Liver (tissue), 3 donors: ENCODE measurements at regions not wholly inside any gene's neighbourhood (a gene's known extent, or its start where the extent isn't known, plus 50 kb on each side); places are given as distances from the start of the nearest gene placed in this dataset.

Experiments used
- RAD21 ChIP-seq, 2 donors: IDR thresholded peaks; 2 replicates each; pipeline ENCODE4 v1.6.1; 2016; ENCODE audit warnings: antibody characterized with exemption in 2 of 2, mild to moderate bottlenecking in 2 of 2
- TAF1 ChIP-seq: conservative IDR thresholded peaks from 2 replicates; pipeline ENCODE4 v1.6.1; 2016; ENCODE audit warnings: antibody characterized with exemption, mild to moderate bottlenecking
- YY1 ChIP-seq: IDR thresholded peaks from 2 replicates; pipeline ENCODE4 v1.6.1; 2016; ENCODE audit warnings: antibody characterized with exemption, mild to moderate bottlenecking
- TF ChIP-seq, protein P1 (sequence below): fragments of 150-350 bp; IDR thresholded peaks from 2 replicates; pipeline ENCODE4 v1.5.1; 2017; ENCODE audit warnings: improper control_type of control experiment, low read depth, low read length; ENCODE audit not compliant: missing input control
- TF ChIP-seq, protein P2 (sequence below): IDR thresholded peaks from 2 replicates; pipeline ENCODE4 v1.6.1; 2016; ENCODE audit warnings: antibody characterized with exemption, mild to moderate bottlenecking
- donor health status: healthy.
- donor health status: healthy.

- TF ChIP-seq, protein P1, sequence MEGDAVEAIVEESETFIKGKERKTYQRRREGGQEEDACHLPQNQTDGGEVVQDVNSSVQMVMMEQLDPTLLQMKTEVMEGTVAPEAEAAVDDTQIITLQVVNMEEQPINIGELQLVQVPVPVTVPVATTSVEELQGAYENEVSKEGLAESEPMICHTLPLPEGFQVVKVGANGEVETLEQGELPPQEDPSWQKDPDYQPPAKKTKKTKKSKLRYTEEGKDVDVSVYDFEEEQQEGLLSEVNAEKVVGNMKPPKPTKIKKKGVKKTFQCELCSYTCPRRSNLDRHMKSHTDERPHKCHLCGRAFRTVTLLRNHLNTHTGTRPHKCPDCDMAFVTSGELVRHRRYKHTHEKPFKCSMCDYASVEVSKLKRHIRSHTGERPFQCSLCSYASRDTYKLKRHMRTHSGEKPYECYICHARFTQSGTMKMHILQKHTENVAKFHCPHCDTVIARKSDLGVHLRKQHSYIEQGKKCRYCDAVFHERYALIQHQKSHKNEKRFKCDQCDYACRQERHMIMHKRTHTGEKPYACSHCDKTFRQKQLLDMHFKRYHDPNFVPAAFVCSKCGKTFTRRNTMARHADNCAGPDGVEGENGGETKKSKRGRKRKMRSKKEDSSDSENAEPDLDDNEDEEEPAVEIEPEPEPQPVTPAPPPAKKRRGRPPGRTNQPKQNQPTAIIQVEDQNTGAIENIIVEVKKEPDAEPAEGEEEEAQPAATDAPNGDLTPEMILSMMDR = no peak
- TF ChIP-seq YY1 (no peak), RAD21 (IDR thresholded peaks at IDR 0.05) (no peak), TAF1 (no peak)
- TF ChIP-seq, protein P2, sequence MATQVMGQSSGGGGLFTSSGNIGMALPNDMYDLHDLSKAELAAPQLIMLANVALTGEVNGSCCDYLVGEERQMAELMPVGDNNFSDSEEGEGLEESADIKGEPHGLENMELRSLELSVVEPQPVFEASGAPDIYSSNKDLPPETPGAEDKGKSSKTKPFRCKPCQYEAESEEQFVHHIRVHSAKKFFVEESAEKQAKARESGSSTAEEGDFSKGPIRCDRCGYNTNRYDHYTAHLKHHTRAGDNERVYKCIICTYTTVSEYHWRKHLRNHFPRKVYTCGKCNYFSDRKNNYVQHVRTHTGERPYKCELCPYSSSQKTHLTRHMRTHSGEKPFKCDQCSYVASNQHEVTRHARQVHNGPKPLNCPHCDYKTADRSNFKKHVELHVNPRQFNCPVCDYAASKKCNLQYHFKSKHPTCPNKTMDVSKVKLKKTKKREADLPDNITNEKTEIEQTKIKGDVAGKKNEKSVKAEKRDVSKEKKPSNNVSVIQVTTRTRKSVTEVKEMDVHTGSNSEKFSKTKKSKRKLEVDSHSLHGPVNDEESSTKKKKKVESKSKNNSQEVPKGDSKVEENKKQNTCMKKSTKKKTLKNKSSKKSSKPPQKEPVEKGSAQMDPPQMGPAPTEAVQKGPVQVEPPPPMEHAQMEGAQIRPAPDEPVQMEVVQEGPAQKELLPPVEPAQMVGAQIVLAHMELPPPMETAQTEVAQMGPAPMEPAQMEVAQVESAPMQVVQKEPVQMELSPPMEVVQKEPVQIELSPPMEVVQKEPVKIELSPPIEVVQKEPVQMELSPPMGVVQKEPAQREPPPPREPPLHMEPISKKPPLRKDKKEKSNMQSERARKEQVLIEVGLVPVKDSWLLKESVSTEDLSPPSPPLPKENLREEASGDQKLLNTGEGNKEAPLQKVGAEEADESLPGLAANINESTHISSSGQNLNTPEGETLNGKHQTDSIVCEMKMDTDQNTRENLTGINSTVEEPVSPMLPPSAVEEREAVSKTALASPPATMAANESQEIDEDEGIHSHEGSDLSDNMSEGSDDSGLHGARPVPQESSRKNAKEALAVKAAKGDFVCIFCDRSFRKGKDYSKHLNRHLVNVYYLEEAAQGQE = no peak
These were observed 239.3 kb upstream of the C16orf82 start for GRCh38 chr16:26827386-26827785.
